ENCODE measurements at regions not wholly inside any gene's neighbourhood (a gene's known extent, or its start where the extent isn't known, plus 50 kb on each side); places are given as distances from the start of the nearest gene placed in this dataset.

GRCh38 chr3:197364410-197365071, 66.1 kb upstream of the DLG1 start (continued):
- no peak for TF ChIP-seq CERS6 (CRISPR knock-in tag; IDR thresholded peaks at IDR 0.05)
- no peak for TF ChIP-seq NFE2L1 (CRISPR knock-in tag; IDR thresholded peaks at IDR 0.05; ENCODE audit: borderline replicate concordance)
- peak; percentile 29; the same call in 1 of the 2 replicates for TF ChIP-seq TOE1 (CRISPR knock-in tag; IDR thresholded peaks at IDR 0.05)
- TF ChIP-seq KDM3A (CRISPR knock-in tag; IDR thresholded peaks at IDR 0.05; ENCODE audit: low read depth): no peak
- TF ChIP-seq TERF1 (CRISPR knock-in tag; IDR thresholded peaks at IDR 0.05): no peak
- TF ChIP-seq ZNF318 (CRISPR knock-in tag; IDR thresholded peaks at IDR 0.05): no peak
- no peak for TF ChIP-seq ELK4 (CRISPR knock-in tag; IDR thresholded peaks at IDR 0.05; ENCODE audit: borderline replicate concordance)
- peak; percentile 61 for TF ChIP-seq TCF7L2 (IDR thresholded peaks at IDR 0.05; ENCODE audit: low read depth, low read length)
- TF ChIP-seq TRIM24 (CRISPR knock-in tag; IDR thresholded peaks at IDR 0.05): no peak
- no peak for TF ChIP-seq ZNF280D (CRISPR knock-in tag; IDR thresholded peaks at IDR 0.05)
- no peak for TF ChIP-seq ZNF703 (CRISPR knock-in tag; IDR thresholded peaks at IDR 0.05; ENCODE audit: borderline replicate concordance)
- no peak for TF ChIP-seq GPBP1L1 (CRISPR knock-in tag; IDR thresholded peaks at IDR 0.05)

All from HepG2 (cell line).